ENCODE measurements at regions not wholly inside any gene's neighbourhood (a gene's known extent, or its start where the extent isn't known, plus 50 kb on each side); places are given as distances from the start of the nearest gene placed in this dataset.

GRCh38 chr13:68813180-68813796, 1294.3 kb upstream of the ATXN8OS start (continued):
- TF ChIP-seq ATF3 (IDR thresholded peaks at IDR 0.05) (no peak), ZBTB33 (IDR thresholded peaks at IDR 0.05) (no peak), HNF4G (IDR thresholded peaks at IDR 0.05) (no peak), FOXA1 (IDR thresholded peaks at IDR 0.05) (no peak), RXRA (IDR thresholded peaks at IDR 0.05) (no peak), RAD21 (IDR thresholded peaks at IDR 0.05) (no peak), YY1 (IDR thresholded peaks at IDR 0.05) (no peak)

- no peak for DNase-seq (ENCODE audit: low spot score)
- Histone ChIP-seq H3K36me3 (ENCODE audit: control insufficient read depth in 4 of 4, insufficient read depth in 3 of 4, low read depth in 1 of 4, low read length in 3 of 4) (no peaks in the 10 kb centered on the region), H3K4me3 (ENCODE audit: low read depth in 1 of 3, low read length in 3 of 3) (no peak overlapping the region), H3K9ac (ENCODE audit: low read depth in 1 of 2, low read length in 2 of 2) (no peak overlapping the region), H3K27ac (ENCODE audit: low read depth in 1 of 2, low read length in 2 of 2) (no peak overlapping the region), H3K9me3 (ENCODE audit: control insufficient read depth in 4 of 4, low read length in 3 of 4) (no peaks in the 10 kb centered on the region), H3K4me1 (ENCODE audit: control insufficient read depth in 4 of 4, insufficient read depth in 4 of 4, low read length in 3 of 4) (no peaks in the 10 kb centered on the region), H3K27me3 (ENCODE audit: control insufficient read depth in 4 of 4, insufficient read depth in 4 of 4, low read length in 3 of 4) (peaks cover 0 to 3% (median 0%) of the 10 kb centered on the region in 4 donors)
- WGBS: 32% methylated on average over 1 of the region's 1 CpG
- TF ChIP-seq RXRA (IDR thresholded peaks at IDR 0.05) (no peak), FOXA1 (IDR thresholded peaks at IDR 0.05) (no peak), HNF4G (IDR thresholded peaks at IDR 0.05) (no peak), RAD21 (IDR thresholded peaks at IDR 0.05) (no peak), FOXA2 (IDR thresholded peaks at IDR 0.05) (no peak), NR2F2 (IDR thresholded peaks at IDR 0.05) (no peak), EGR1 (IDR thresholded peaks at IDR 0.05; ENCODE audit: low read depth in 2 of 2) (no peak), GABPA (IDR thresholded peaks at IDR 0.05 in 1 of 2, conservative IDR thresholded peaks at IDR 0.05 in 1 of 2) (no peak), CTCF (IDR thresholded peaks at IDR 0.05; ENCODE audit: low read depth, low read length, missing input control) (no peak), ZBTB33 (IDR thresholded peaks at IDR 0.05) (no peak), SP1 (IDR thresholded peaks at IDR 0.05) (no peak), ATF3 (IDR thresholded peaks at IDR 0.05) (no peak), REST (IDR thresholded peaks at IDR 0.05) (no peak), JUND (IDR thresholded peaks at IDR 0.05) (no peak)
Measured at GRCh38 chr13:68810660-68811059, 1297.0 kb upstream of the ATXN8OS start.
